GM12872 (cell line): ENCODE measurements at regions not wholly inside any gene's neighbourhood (a gene's known extent, or its start where the extent isn't known, plus 50 kb on each side); places are given as distances from the start of the nearest gene placed in this dataset.

Source experiments
- CTCF ChIP-seq: IDR thresholded peaks from 3 replicates; pipeline ENCODE4 v1.5.1; 2011; ENCODE audit warnings: low read depth, mild to moderate bottlenecking, low read length, moderate library complexity; ENCODE audit not compliant: insufficient read depth

- no peak for TF ChIP-seq CTCF
Measured at GRCh38 chr9:115211413-115212124, 93.6 kb upstream of the TNC start.

GRCh38 chr9:115212125-115212605 lies 94.2 kb upstream of the TNC start:
- no peak for TF ChIP-seq CTCF

DNA sequence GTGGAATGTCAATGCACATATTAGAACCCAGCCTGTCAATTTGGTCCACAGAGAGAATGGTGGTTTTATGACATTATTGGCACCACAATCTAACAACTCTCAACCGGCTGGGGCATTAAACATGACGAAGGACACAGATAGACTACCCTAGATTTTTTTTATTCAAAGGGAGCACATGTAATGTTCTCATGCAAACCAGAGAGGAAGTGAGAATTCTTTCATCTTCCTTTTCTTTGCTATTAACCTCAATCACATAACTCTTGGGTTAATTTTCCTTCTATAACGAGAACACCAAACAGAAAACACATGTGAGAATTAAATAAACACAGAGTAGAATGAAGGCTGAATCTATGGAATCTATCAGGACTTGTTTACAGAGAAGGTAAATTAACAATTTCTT lies 94.9 kb upstream of the TNC start:
- TF ChIP-seq CTCF: no peak

GRCh38 chr9:115213818-115214334 lies 95.9 kb upstream of the TNC start:
- TF ChIP-seq CTCF: no peak

GRCh38 chr9:115216873-115217272 lies 98.9 kb upstream of the TNC start:
- TF ChIP-seq CTCF: no peak

DNA sequence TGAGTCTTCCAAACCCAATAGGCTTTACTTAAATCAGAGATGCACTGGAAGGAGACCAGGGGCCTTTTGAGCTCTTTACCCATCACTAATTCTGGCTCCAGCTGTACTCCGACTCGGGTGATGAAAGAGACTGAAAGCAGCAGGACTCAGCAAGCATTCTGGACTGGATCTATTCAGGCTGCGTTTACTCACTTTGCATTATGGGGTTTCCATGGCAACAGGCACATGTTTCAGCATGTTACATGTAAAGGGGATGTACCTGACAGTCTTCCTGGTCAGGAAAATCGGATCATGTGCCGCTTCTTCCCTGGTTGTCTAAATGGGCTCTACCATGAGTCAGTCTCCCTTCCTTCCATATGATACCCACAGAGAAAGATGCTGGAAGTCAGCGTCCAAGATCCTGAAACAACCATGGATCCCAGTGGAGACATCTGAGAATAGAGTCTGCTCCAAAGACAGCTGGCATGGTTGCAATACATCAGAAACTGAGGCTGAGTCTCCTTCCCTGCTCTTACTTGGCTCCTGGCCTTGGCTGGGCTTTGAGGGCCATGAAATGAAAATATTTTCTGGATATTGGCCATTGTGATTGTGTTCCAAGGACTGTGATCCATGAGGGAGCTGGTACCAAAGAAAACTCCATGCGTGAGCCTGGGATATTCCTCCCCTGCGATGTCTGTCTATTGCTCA lies 102.5 kb upstream of the TNC start:
- TF ChIP-seq CTCF: no peak

- TF ChIP-seq CTCF: no peak
Measured at GRCh38 chr9:115223471-115223870, 105.5 kb upstream of the TNC start.
